ENCODE measurements at regions not wholly inside any gene's neighbourhood (a gene's known extent, or its start where the extent isn't known, plus 50 kb on each side); places are given as distances from the start of the nearest gene placed in this dataset.

GRCh38 chr12:124394462-124395128 is 99.7 kb downstream of the RFLNA start:
- H3K4me3 Mint-ChIP-seq, result no peak overlapping the region
- peaks cover 6% of the 10 kb centered on the region for H3K36me3 Mint-ChIP-seq
- no peaks in the 10 kb centered on the region for H3K27me3 Mint-ChIP-seq (ENCODE audit: low read depth)
- H3K4me1 Mint-ChIP-seq, result peaks cover 45% of the 10 kb centered on the region
- no peak for TF ChIP-seq CTCF (IDR thresholded peaks at IDR 0.05; ENCODE audit: unreplicated experiment)
- H3K27ac Mint-ChIP-seq, result peak overlapping the region; percentile 34
- DNase-seq (ENCODE audit: low spot score in 2 of 2, unreplicated experiment in 2 of 2), result no peak
- H3K9me3 Mint-ChIP-seq, result no peaks in the 10 kb centered on the region

GRCh38 chr12:124393831-124394230 is 98.9 kb downstream of the RFLNA start:
- H3K27me3 Mint-ChIP-seq (ENCODE audit: low read depth), result no peaks in the 10 kb centered on the region
- no peaks in the 10 kb centered on the region for H3K9me3 Mint-ChIP-seq
- no peak for TF ChIP-seq CTCF (IDR thresholded peaks at IDR 0.05; ENCODE audit: unreplicated experiment)
- no peak overlapping the region for H3K4me3 Mint-ChIP-seq
- H3K4me1 Mint-ChIP-seq, result peaks cover 43% of the 10 kb centered on the region
- no peak for DNase-seq (ENCODE audit: low spot score in 2 of 2, unreplicated experiment in 2 of 2)
- H3K36me3 Mint-ChIP-seq, result peaks cover 5% of the 10 kb centered on the region
- H3K27ac Mint-ChIP-seq, result peak overlapping the region; percentile 64

GRCh38 chr12:124393414-124393790 is 98.5 kb downstream of the RFLNA start:
- Mint-ChIP-seq H3K9me3 (no peaks in the 10 kb centered on the region), H3K27me3 (ENCODE audit: low read depth) (no peaks in the 10 kb centered on the region), H3K36me3 (peaks cover 5% of the 10 kb centered on the region), H3K27ac (peak overlapping the region; percentile 64), H3K4me3 (no peak overlapping the region), H3K4me1 (peaks cover 45% of the 10 kb centered on the region)
- TF ChIP-seq CTCF (IDR thresholded peaks at IDR 0.05; ENCODE audit: unreplicated experiment), result no peak
- no peak for DNase-seq (ENCODE audit: low spot score in 2 of 2, unreplicated experiment in 2 of 2)

GRCh38 chr12:124392667-124393413 is 97.9 kb downstream of the RFLNA start:
- DNase-seq (ENCODE audit: low spot score in 2 of 2, unreplicated experiment in 2 of 2), result peak in 1 of 2 experiments; percentile 61
- peak overlapping the region; percentile 64 for H3K27ac Mint-ChIP-seq
- peaks cover 51% of the 10 kb centered on the region for H3K4me1 Mint-ChIP-seq
- TF ChIP-seq CTCF (IDR thresholded peaks at IDR 0.05; ENCODE audit: unreplicated experiment), result no peak
- no peaks in the 10 kb centered on the region for H3K9me3 Mint-ChIP-seq
- peaks cover 5% of the 10 kb centered on the region for H3K36me3 Mint-ChIP-seq
- no peaks in the 10 kb centered on the region for H3K27me3 Mint-ChIP-seq (ENCODE audit: low read depth)
- no peak overlapping the region for H3K4me3 Mint-ChIP-seq

GRCh38 chr12:124392271-124392666 is 97.4 kb downstream of the RFLNA start:
- Mint-ChIP-seq H3K36me3 (peaks cover 5% of the 10 kb centered on the region), H3K27me3 (ENCODE audit: low read depth) (no peaks in the 10 kb centered on the region), H3K9me3 (no peaks in the 10 kb centered on the region), H3K4me3 (no peak overlapping the region), H3K27ac (peak overlapping the region; percentile 47), H3K4me1 (peaks cover 52% of the 10 kb centered on the region)
- no peak for DNase-seq (ENCODE audit: low spot score in 2 of 2, unreplicated experiment in 2 of 2)
- TF ChIP-seq CTCF (IDR thresholded peaks at IDR 0.05; ENCODE audit: unreplicated experiment), result peak; percentile 8
